ENCODE measurements at regions not wholly inside any gene's neighbourhood (a gene's known extent, or its start where the extent isn't known, plus 50 kb on each side); places are given as distances from the start of the nearest gene placed in this dataset.
A peak's percentile ranks its signal among the peaks of the same experiment; 100 is the strongest.

- Histone ChIP-seq H3K4me1 (peaks cover 14% of the 10 kb centered on the region), H4K20me1 (ENCODE audit: low read depth) (no peaks in the 10 kb centered on the region), H3K79me2 (ENCODE audit: low read depth) (no peaks in the 10 kb centered on the region), H3K9ac (no peak overlapping the region), H3K27ac (no peak overlapping the region), H3K9me3 (ENCODE audit: low read depth) (no peaks in the 10 kb centered on the region), H3K36me3 (no peaks in the 10 kb centered on the region), H3K4me3 (no peak overlapping the region), H2AFZ (replicated peaks) (no peak overlapping the region), H3K27me3 (no peaks in the 10 kb centered on the region), H3F3A (ENCODE audit: low read depth) (peaks cover 9% of the 10 kb centered on the region), H3K4me2 (no peak overlapping the region)
- Mint-ChIP-seq H3K4me3 (peak overlapping the region; percentile 32), H3K27me3 (ENCODE audit: insufficient read depth, low read depth) (peaks cover 17% of the 10 kb centered on the region), H3K36me3 (no peaks in the 10 kb centered on the region), H3K4me1 (peaks cover 16% of the 10 kb centered on the region), H3K27ac (no peak overlapping the region), H3K9me3 (no peaks in the 10 kb centered on the region)
- no peak for DNase-seq (ENCODE audit: low spot score)
- TF ChIP-seq EZH2phosphoT487 (IDR thresholded peaks at IDR 0.05): no peak
- TF ChIP-seq, protein P1, sequence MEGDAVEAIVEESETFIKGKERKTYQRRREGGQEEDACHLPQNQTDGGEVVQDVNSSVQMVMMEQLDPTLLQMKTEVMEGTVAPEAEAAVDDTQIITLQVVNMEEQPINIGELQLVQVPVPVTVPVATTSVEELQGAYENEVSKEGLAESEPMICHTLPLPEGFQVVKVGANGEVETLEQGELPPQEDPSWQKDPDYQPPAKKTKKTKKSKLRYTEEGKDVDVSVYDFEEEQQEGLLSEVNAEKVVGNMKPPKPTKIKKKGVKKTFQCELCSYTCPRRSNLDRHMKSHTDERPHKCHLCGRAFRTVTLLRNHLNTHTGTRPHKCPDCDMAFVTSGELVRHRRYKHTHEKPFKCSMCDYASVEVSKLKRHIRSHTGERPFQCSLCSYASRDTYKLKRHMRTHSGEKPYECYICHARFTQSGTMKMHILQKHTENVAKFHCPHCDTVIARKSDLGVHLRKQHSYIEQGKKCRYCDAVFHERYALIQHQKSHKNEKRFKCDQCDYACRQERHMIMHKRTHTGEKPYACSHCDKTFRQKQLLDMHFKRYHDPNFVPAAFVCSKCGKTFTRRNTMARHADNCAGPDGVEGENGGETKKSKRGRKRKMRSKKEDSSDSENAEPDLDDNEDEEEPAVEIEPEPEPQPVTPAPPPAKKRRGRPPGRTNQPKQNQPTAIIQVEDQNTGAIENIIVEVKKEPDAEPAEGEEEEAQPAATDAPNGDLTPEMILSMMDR (IDR thresholded peaks at IDR 0.05): no peak
- TF ChIP-seq EZH2 (IDR thresholded peaks at IDR 0.05): no peak
Observed at GRCh38 chr17:36736201-36737156, 135.1 kb downstream of the MRM1 start.

DNA sequence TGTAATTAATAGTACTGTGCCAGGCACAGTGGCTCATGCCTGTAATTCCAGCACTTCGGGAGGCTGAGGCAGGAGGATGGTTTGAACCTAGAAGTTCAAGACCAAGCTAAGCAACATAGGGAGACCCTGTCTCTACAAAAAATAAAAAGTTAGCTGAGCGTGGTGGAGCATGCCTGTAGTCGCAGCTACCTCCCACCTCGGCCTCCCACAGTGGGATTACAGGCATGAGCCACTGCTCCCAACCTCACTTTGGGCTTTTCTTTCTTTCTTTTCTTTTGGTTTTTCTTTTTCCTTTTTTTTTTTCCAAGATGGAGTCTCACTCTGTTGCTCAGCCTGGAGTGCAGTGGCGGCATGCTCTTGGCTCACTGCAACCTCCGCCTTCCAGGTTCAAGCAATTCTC is 137.8 kb downstream of the MRM1 start:
- no peak overlapping the region for H3K27ac Mint-ChIP-seq
- peaks cover 16% of the 10 kb centered on the region for H3K4me1 ChIP-seq
- H3K9me3 ChIP-seq (ENCODE audit: low read depth): no peaks in the 10 kb centered on the region
- no peak overlapping the region for H3K27ac ChIP-seq
- no peaks in the 10 kb centered on the region for H3K36me3 Mint-ChIP-seq
- no peak overlapping the region for H3K4me3 Mint-ChIP-seq
- no peak overlapping the region for H2AFZ ChIP-seq (replicated peaks)
- peaks cover 7% of the 10 kb centered on the region for H3F3A ChIP-seq (ENCODE audit: low read depth)
- no peaks in the 10 kb centered on the region for H3K9me3 Mint-ChIP-seq
- peaks cover 22% of the 10 kb centered on the region for H3K4me1 Mint-ChIP-seq
- H4K20me1 ChIP-seq (ENCODE audit: low read depth): no peaks in the 10 kb centered on the region
- H3K36me3 ChIP-seq: no peaks in the 10 kb centered on the region
- H3K4me2 ChIP-seq: no peak overlapping the region
- no peaks in the 10 kb centered on the region for H3K79me2 ChIP-seq (ENCODE audit: low read depth)
- no peak overlapping the region for H3K4me3 ChIP-seq
- DNase-seq (ENCODE audit: low spot score): no peak
- no peak overlapping the region for H3K9ac ChIP-seq
- no peaks in the 10 kb centered on the region for H3K27me3 ChIP-seq
- H3K27me3 Mint-ChIP-seq (ENCODE audit: insufficient read depth, low read depth): peaks cover 14% of the 10 kb centered on the region
- TF ChIP-seq, protein P1 (IDR thresholded peaks at IDR 0.05): no peak
- TF ChIP-seq EZH2phosphoT487 (IDR thresholded peaks at IDR 0.05) (no peak), EZH2 (IDR thresholded peaks at IDR 0.05) (no peak)

GRCh38 chr17:36740157-36740556 is 138.8 kb downstream of the MRM1 start:
- Mint-ChIP-seq H3K36me3 (no peaks in the 10 kb centered on the region), H3K27ac (peak overlapping the region; percentile 43), H3K4me3 (no peak overlapping the region), H3K27me3 (ENCODE audit: insufficient read depth, low read depth) (peaks cover 16% of the 10 kb centered on the region), H3K9me3 (no peaks in the 10 kb centered on the region), H3K4me1 (peaks cover 22% of the 10 kb centered on the region)
- H3K4me2 ChIP-seq: no peak overlapping the region
- no peak for DNase-seq (ENCODE audit: low spot score)
- H3K9ac ChIP-seq: no peak overlapping the region
- H3K79me2 ChIP-seq (ENCODE audit: low read depth): no peaks in the 10 kb centered on the region
- peaks cover under 1% of the 10 kb centered on the region for H3F3A ChIP-seq (ENCODE audit: low read depth)
- no peak overlapping the region for H3K27ac ChIP-seq
- H3K36me3 ChIP-seq: no peaks in the 10 kb centered on the region
- H3K4me3 ChIP-seq: no peak overlapping the region
- H3K4me1 ChIP-seq: peaks cover 10% of the 10 kb centered on the region
- H2AFZ ChIP-seq (replicated peaks): no peak overlapping the region
- H4K20me1 ChIP-seq (ENCODE audit: low read depth): no peaks in the 10 kb centered on the region
- TF ChIP-seq, protein P1 (IDR thresholded peaks at IDR 0.05): no peak
- no peak for TF ChIP-seq EZH2phosphoT487 (IDR thresholded peaks at IDR 0.05)
- TF ChIP-seq EZH2 (IDR thresholded peaks at IDR 0.05): no peak
- H3K9me3 ChIP-seq (ENCODE audit: low read depth): no peaks in the 10 kb centered on the region
- no peaks in the 10 kb centered on the region for H3K27me3 ChIP-seq

Data from neural progenitor cell (in vitro differentiated cells).